ENCODE measurements at regions not wholly inside any gene's neighbourhood (a gene's known extent, or its start where the extent isn't known, plus 50 kb on each side); places are given as distances from the start of the nearest gene placed in this dataset.

GRCh38 chr2:890214-890613 is 60.4 kb upstream of the SNTG2 start:
- Histone ChIP-seq H3K4me3 (ENCODE audit: low read depth, low read length) (no peak overlapping the region), H3K4me1 (ENCODE audit: control insufficient read depth, insufficient read depth, low read length) (no peaks in the 10 kb centered on the region), H3K9me3 (ENCODE audit: control insufficient read depth, insufficient read depth, low read depth, low read length) (no peaks in the 10 kb centered on the region), H3K27ac (ENCODE audit: extremely low read depth, low read depth, low read length) (no peak overlapping the region), H3K36me3 (ENCODE audit: control insufficient read depth in 2 of 2, insufficient read depth in 1 of 2, low read length in 2 of 2) (no peaks in the 10 kb centered on the region)
- ChIA-PET CTCF (interaction anchor here (0.5 kb wide), 1 partner anchor 175 kb away, joined by 3 read pairs; no protein-coding TSS in a partner anchor), POLR2A (no interaction called here)
- no peak for TF ChIP-seq ZBTB20 (tag by site-specific recombination; IDR thresholded peaks at IDR 0.05)
- TF ChIP-seq ZNF549 (tag by site-specific recombination; IDR thresholded peaks at IDR 0.05): no peak
- no peak for TF ChIP-seq ZSCAN16 (tag by site-specific recombination; IDR thresholded peaks at IDR 0.05)
- TF ChIP-seq ZNF19 (tag by site-specific recombination; IDR thresholded peaks at IDR 0.05; ENCODE audit: low read depth): no peak
- no peak for TF ChIP-seq ZNF211 (tag by site-specific recombination; IDR thresholded peaks at IDR 0.05; ENCODE audit: low read depth)
- TF ChIP-seq SALL2 (tag by site-specific recombination; IDR thresholded peaks at IDR 0.05; ENCODE audit: borderline replicate concordance): no peak
- no peak for TF ChIP-seq ZBTB8A (tag by site-specific recombination; IDR thresholded peaks at IDR 0.05)
- no peak for TF ChIP-seq HOXD13 (CRISPR knock-in tag; IDR thresholded peaks at IDR 0.05; ENCODE audit: borderline replicate concordance)
- TF ChIP-seq ZNF23 (tag by site-specific recombination; IDR thresholded peaks at IDR 0.05; ENCODE audit: borderline replicate concordance): no peak
- TF ChIP-seq ZNF2 (tag by site-specific recombination; IDR thresholded peaks at IDR 0.05): no peak

- ChIA-PET POLR2A (no interaction called here), CTCF (no interaction called here)
- no peaks in the 10 kb centered on the region for H3K9me3 ChIP-seq (ENCODE audit: control insufficient read depth, insufficient read depth, low read depth, low read length)
- H3K4me3 ChIP-seq (ENCODE audit: low read depth, low read length): no peak overlapping the region
- TF ChIP-seq ZNF600 (tag by site-specific recombination; IDR thresholded peaks at IDR 0.05) (no peak), ZFP3 (tag by site-specific recombination; IDR thresholded peaks at IDR 0.05; ENCODE audit: low read depth) (no peak), ZNF549 (tag by site-specific recombination; IDR thresholded peaks at IDR 0.05) (no peak)
- no peaks in the 10 kb centered on the region for H3K4me1 ChIP-seq (ENCODE audit: control insufficient read depth, insufficient read depth, low read length)
- H3K36me3 ChIP-seq (ENCODE audit: control insufficient read depth in 2 of 2, insufficient read depth in 1 of 2, low read length in 2 of 2): no peaks in the 10 kb centered on the region
- H3K27ac ChIP-seq (ENCODE audit: extremely low read depth, low read depth, low read length): no peak overlapping the region
Measured at GRCh38 chr2:888906-889566, 61.6 kb upstream of the SNTG2 start.

GRCh38 chr2:888211-888801 is 62.3 kb upstream of the SNTG2 start:
- ChIA-PET POLR2A (no interaction called here), CTCF (no interaction called here)
- Histone ChIP-seq H3K9me3 (ENCODE audit: control insufficient read depth, insufficient read depth, low read depth, low read length) (no peaks in the 10 kb centered on the region), H3K4me1 (ENCODE audit: control insufficient read depth, insufficient read depth, low read length) (peaks cover 5% of the 10 kb centered on the region), H3K27ac (ENCODE audit: extremely low read depth, low read depth, low read length) (no peak overlapping the region), H3K4me3 (ENCODE audit: low read depth, low read length) (no peak overlapping the region), H3K36me3 (ENCODE audit: control insufficient read depth in 2 of 2, insufficient read depth in 1 of 2, low read length in 2 of 2) (no peaks in the 10 kb centered on the region)
- TF ChIP-seq KLF8 (tag by site-specific recombination; IDR thresholded peaks at IDR 0.05) (no peak), ZNF366 (tag by site-specific recombination; conservative IDR thresholded peaks at IDR 0.05) (no peak), ZNF202 (tag by site-specific recombination; IDR thresholded peaks at IDR 0.05; ENCODE audit: borderline replicate concordance) (no peak), ZBTB20 (tag by site-specific recombination; IDR thresholded peaks at IDR 0.05) (no peak), SP3 (tag by site-specific recombination; IDR thresholded peaks at IDR 0.05) (no peak)
- TF ChIP-seq, protein P1, sequence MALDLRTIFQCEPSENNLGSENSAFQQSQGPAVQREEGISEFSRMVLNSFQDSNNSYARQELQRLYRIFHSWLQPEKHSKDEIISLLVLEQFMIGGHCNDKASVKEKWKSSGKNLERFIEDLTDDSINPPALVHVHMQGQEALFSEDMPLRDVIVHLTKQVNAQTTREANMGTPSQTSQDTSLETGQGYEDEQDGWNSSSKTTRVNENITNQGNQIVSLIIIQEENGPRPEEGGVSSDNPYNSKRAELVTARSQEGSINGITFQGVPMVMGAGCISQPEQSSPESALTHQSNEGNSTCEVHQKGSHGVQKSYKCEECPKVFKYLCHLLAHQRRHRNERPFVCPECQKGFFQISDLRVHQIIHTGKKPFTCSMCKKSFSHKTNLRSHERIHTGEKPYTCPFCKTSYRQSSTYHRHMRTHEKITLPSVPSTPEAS (tag by site-specific recombination; IDR thresholded peaks at IDR 0.05): no peak
- TF ChIP-seq, protein P2, sequence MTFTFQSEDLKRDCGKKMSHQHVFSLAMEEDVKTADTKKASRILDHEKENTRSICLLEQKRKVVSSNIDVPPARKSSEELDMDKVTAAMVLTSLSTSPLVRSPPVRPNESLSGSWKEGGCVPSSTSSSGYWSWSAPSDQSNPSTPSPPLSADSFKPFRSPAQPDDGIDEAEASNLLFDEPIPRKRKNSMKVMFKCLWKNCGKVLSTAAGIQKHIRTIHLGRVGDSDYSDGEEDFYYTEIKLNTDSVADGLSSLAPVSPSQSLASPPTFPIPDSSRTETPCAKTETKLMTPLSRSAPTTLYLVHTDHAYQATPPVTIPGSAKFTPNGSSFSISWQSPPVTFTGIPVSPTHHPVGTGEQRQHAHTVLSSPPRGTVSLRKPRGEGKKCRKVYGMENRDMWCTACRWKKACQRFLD (tag by site-specific recombination; IDR thresholded peaks at IDR 0.05): no peak
